SU-DHL-6 (cell line): ENCODE measurements at regions not wholly inside any gene's neighbourhood (a gene's known extent, or its start where the extent isn't known, plus 50 kb on each side); places are given as distances from the start of the nearest gene placed in this dataset.

ENCODE experiments used
- CTCF ChIP-seq: fragments of 200-600 bp; sonication (generic); IDR thresholded peaks from one replicate; pipeline ENCODE4 v1.5.1; 2017; ENCODE audit warnings: antibody characterized with exemption, mild to moderate bottlenecking, low read length, moderate library complexity; ENCODE audit not compliant: insufficient read depth, poor library complexity, severe bottlenecking
- EZH2phosphoT487 ChIP-seq: fragments of 200-600 bp; sonication (generic), shearing (Covaris generic); conservative IDR thresholded peaks from 2 replicates; pipeline ENCODE4 v1.6.1; 2018; ENCODE audit warnings: mild to moderate bottlenecking, antibody characterized with exemption, low read length, moderate library complexity, mixed read lengths

- no peak for TF ChIP-seq CTCF
- TF ChIP-seq EZH2phosphoT487 = no peak
Observed at GRCh38 chr13:73387318-73387717, 328.5 kb downstream of the KLF5 start.
